ENCODE measurements at regions not wholly inside any gene's neighbourhood (a gene's known extent, or its start where the extent isn't known, plus 50 kb on each side); places are given as distances from the start of the nearest gene placed in this dataset.

GRCh38 chr2:207334624-207335371 is 169.1 kb upstream of the KLF7 start:
- TF ChIP-seq EP300 (IDR thresholded peaks at IDR 0.05; ENCODE audit: low read length): no peak
- TF ChIP-seq ZBTB40 (IDR thresholded peaks at IDR 0.05): no peak
- TF ChIP-seq ZBTB40 (CRISPR knock-in tag; IDR thresholded peaks at IDR 0.05): no peak
- no peak for TF ChIP-seq POLR2AphosphoS2 (IDR thresholded peaks at IDR 0.05; ENCODE audit: low read length)
- no peak for TF ChIP-seq MLX (CRISPR knock-in tag; conservative IDR thresholded peaks at IDR 0.05)
- TF ChIP-seq RFX5 (IDR thresholded peaks at IDR 0.05; ENCODE audit: low read depth, low read length): no peak
- TF ChIP-seq CBX3 (IDR thresholded peaks at IDR 0.05; ENCODE audit: borderline replicate concordance in 1 of 2, low read length in 2 of 2): no peak
- no peak for TF ChIP-seq JUN (IDR thresholded peaks at IDR 0.05; ENCODE audit: borderline replicate concordance, low read depth, low read length)
- TF ChIP-seq JUN (CRISPR knock-in tag; IDR thresholded peaks at IDR 0.05; ENCODE audit: borderline replicate concordance): no peak
- no peak for TF ChIP-seq SP1 (CRISPR knock-in tag; IDR thresholded peaks at IDR 0.05)

Data from K562 (cell line).